ENCODE measurements at regions not wholly inside any gene's neighbourhood (a gene's known extent, or its start where the extent isn't known, plus 50 kb on each side); places are given as distances from the start of the nearest gene placed in this dataset.

DNA sequence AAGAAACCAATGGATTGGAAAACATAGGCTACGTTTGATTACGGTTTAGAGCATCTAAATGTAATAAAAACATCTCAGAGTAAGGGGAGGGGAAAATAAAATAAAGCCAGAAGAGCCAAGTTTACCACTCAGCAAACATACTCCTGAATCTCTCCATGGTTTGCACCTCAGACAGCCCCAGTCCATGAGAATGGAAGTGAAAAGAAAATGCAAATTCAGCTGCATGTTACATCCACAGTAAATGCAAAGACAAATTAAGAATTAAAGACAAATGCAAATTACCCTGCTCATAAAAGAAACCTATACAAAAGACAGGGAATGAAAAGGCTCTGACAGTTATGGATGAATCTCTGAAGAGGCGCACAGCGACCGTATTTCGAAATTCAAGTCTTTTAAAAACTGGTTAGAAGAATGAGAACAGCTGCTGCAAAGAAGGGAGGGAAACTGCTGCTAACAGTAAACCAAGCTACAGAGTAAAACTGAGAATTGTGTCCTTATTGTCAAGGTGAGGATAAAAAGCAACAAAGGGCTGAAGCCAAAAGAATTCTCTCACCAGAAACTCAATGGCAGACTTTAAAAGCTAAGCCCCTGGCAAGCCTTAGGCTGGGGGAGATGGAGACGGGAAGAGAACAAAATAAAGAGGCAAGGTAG is 197.9 kb upstream of the ACVR2A start:
- no peak for DNase-seq

DNA sequence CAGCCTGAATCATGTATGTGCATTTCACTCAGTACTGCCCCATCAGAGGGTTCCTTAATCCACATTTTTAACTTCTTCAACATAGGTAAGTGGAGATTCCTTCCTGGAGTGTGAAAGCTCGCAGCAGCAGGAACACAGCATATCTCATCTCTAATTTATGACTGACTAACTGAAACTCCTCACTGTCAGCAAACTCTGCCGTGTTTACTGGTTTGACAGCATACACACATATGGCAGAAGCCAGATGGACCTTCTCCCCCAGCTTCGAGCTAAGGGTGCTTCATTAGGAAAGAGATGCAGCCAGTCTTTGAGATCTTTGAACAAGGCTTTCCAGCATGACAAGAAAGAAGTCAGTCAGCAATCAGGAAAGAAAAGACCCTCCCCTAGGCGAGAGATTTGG is 200.3 kb upstream of the ACVR2A start:
- no peak for DNase-seq

DNA sequence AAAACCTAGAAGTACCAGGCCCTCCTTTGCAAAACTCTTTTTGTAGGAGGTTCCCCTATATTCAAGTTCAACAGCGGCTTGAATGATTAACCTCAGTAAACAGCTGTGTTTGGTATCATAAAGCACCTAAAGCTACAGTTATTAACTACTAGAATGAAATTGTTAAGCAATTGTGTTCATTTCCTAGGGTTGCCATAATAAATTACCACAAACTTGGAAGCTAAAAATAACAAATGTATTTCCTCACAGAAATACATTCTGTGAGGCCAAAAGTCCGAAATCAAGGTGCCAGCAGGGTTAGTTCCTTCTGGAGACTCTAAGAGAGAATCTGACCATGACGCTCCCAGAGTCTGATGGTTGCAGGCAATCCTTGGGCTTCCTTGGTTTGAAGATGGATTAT is 202.1 kb upstream of the ACVR2A start:
- no peak for DNase-seq

DNA sequence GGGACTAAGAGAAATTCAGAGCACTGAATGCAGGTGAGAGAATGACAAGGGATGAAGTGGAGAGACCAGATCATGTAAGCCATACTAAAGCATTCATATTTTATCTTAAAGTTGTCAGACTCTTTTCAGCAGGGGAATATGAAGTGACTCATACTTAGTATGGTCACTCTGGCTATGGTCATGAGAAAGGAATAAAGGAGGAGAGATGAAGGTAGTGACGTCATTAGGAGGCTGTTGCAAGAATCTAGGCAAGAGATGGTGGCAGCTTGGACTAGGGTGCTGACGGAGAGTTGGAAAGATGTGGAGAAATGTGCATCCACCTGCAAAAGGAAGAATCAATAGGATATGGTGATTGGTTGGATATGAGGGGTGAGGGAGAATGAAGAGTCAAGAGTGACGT is 203.2 kb upstream of the ACVR2A start:
- DNase-seq: no peak

DNA sequence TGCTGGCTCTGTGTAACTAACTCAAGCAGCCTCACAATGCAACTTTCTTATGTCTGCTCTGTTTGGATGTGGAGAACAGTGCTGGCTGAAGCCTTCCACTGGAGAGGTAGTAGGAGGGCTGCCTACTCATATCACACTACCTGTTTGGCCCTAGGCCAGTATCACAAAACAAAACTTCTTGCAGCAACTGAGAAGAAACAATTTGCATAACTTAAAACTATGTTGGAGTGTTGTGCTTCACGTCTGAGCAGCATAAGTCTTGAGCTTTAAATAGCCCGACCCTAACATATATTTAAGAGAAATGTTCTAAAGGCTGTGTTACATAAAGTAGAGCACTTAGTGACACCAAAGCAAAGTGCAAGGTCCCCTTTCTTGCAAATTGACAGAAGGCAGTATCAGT is 204.9 kb upstream of the ACVR2A start:
- DNase-seq: no peak

DNA sequence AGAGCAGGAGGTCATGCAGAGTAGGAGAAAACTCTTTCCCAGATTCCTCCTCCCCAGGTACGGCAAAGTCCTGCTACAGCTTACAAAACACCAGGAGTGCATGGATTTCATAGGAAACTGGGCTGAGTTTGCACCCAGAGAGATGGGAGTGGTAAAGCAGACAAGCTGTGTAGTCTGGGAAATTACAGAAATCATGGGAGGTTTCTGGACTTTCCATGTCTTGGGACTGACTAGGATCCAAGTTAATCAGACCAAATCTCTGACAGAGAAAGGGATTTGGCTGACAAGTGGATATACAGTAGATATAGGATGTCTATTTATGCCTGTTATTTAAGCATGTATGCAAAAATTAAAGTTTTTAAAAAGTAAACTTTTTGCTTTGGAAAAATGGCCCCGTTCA is 205.4 kb upstream of the ACVR2A start:
- DNase-seq: no peak

DNA sequence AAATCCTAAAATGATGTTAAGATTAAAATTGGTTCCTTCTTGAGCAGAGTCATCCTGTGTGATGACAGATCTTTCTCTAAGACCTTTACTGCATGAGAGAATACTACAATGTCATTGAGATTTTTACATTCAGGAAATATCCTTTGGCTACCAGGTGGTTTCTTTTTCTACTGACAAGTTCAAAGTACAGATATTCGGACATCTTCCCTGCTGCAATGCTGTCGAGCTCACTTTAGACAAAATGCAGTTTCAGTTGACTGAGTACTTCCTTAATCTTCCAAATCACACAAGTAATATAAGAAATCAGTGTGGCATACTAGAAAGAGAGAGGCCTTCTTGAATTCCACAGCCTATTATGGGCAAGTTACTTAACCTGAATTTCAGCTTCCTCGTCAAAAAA is 207.9 kb upstream of the ACVR2A start:
- no peak for DNase-seq

DNA sequence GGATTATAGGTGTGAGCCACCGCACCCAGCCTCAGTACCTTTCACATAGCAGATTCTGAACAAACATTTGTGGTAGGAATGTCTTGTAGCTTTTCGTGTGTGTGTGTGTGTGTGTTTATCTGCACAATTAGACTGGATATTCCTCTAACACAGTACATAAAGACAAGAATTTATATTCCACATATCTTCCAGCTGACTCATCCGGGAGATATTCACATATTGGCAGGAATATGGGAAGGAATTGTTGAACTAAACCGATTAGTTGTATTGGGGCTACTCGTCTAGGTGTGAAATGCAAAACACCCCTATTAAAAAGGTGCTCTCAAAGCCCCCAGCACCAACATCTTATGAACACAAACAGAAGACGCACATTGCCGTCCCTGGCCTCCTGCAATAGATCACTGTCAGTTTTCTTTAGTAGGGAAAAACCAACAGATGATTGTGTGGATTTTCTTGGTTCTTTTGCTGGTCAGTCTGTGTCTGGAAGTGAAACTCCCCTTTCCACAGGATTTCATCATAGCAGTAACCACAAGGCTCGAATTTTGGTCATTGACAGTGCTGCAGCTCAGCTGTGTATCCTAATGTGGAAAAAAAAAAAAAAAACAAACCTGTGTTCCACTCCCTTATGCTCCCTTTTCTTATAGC is 208.5 kb upstream of the ACVR2A start:
- DNase-seq: no peak

DNA sequence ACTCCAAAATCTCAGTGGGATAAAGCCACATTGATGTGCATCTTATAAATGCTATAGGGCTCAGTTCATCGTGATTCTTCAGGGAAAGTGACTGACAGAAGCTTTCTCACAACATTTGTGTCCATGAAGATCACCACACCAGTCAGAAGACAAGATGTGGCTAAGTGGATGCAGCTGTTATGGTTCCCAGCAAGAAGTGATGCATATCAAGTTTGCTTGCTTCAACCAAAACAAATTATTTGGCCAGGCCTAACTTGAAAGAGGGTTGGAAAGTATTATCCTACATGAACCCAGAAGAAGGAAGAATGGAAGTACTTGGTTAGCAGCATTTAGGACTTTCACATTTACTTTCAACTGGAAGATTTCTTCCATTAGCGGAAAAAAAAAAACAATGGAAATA is 210.0 kb upstream of the ACVR2A start:
- no peak for DNase-seq

DNA sequence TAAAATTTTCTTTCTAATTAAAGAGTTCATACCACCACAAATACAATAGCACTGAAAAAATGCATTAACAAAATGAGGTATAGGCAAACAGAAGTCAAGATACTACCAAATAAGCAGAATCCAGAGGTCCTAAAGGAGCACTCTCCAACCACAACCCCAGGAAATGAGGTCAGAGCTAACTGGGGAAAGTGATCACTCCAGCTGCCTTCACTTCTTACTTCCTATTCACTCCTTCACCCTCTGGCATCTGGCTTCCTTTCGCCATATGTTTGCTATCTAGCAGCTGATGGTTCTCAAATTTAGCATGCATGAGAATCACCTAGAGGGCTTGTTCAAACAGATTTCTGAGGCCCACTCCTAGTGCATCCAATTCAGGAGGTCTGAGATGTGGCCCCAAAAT is 212.6 kb upstream of the ACVR2A start:
- no peak for DNase-seq

DNA sequence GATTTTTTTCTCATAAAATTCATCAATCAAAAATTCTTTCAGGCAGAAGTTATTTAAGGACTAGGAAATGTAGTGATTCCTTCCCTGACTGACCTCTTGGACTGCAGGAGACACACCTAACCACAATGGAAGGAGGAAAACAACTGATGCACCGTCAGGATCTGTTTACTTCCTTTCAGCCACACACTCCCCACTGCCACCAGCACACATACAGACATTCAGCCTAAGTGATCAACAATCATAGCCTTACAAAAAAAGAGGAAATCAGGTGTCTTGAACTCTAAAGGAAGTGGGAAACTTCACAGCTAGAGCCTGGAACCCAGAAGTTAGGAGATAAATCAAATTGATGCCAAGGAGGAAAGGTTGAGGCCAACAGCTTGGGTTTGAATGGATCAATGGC is 213.5 kb upstream of the ACVR2A start:
- DNase-seq: no peak

DNA sequence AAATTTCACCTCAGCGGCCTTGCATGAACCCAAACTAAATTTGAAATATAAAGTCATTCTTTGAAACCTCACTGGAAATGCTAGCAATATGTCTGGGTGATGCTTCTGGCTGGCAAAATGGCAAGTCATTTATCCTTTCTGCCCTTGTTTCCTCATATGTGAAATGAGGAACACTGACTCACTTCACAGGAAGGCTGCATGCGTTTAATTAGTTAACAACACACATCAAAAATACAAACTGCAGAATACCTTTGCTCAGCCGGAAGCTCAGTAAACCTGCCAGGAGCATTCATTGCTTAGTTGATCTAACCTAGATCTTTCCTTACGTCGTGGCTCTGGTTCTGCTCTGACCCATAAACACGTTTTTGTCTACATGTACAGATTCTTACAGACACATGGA is 214.2 kb upstream of the ACVR2A start:
- no peak for DNase-seq

DNA sequence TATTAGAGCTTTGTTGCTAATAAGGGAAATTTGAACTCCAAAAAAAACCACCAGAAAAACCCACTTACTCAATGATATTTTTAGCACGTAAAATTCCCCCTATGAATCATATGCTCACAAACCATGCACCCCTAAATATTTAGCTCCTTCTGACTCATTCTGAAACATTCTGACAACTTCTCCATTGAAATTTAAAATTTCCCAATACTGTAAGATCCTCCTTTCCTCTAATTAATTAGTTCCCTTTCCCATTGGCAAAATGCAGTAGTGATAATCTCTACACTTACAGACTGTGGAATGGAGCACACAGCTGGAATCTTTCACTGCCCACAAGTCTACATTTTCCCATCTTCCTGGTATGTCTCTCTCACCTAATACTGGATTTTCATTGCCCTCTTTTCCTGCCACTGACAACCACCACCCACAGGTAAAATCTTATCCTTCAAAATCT is 215.8 kb upstream of the ACVR2A start:
- no peak for DNase-seq

DNA sequence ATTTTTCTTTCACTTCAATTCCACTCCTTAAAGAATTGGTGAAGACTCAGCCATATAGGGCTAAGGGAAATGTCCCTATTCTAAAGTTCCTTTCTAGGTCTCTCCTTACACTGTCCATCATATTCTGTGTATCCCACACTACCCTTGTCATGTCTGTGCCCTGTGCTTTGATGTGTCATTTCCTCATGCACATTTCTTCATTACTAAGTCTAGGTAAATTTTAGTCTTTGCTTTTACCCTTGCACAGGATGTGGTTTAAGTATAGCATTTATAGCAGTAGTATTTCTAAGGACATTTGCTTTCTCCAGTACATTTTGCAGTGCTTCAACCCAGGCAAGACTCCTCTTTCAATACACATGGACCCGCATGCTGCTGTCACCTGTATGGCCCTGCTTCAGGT is 221.5 kb upstream of the ACVR2A start:
- no peak for DNase-seq

DNA sequence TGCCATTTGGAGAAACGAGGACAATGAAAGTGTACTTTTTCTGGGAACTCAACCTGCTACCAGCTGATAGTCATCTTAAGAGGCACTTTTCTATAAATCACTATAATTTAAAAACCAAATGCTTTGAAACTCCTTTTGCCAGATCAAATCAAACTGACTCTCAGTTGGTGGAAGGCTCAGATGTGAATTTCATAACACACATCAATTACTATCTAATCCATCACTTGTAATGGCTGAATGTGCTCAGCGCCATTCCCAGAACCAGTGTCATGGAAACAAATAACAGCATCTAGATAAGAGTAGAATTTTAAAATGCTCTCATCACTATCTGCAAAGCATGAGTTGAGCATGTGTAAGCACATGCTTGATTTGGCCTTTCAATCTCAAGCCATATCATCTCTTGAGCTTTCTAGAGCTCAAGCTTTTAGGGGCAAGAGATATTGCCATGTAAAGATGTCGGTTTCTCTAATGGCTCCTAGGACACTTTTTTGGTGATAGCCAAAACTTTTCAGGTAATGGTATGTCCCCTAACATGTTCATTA is 223.1 kb upstream of the ACVR2A start:
- no peak for DNase-seq

DNA sequence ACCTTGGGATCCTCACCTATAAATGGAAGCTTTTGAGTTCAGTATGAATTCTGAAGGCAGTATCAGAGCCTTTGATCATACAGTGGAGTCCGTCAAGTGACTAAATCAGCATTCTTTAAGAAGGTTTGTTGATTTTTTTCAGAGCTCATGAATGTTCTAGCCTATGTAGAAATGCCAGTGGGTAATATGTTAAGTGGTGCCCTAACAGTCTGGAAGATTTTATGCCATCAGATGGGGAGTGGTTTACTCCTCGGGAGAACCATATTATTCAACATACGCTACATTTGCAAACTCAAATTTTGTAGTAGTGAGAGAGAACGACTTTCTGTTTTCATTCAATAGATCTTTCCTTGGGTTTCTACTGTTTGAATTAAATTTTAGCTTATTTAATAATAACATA is 225.0 kb upstream of the ACVR2A start:
- no peak for DNase-seq

DNA sequence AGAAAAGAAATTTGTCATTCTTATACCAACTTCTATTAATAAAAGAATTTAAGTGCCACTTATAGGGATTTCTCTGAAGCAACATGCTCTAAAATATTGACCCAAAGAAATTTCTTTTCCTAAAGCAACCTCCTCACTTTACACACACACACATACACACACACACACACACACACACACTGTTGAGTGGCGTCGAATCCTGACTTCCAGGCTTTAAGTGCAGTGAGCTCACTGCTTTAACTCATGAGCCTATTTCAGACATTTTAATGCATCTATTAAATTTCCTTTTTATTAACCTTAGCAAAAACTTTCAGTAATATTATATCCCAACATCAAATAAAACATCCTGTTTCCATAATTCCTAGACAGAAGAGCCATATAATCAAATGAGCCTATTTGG is 229.1 kb upstream of the ACVR2A start:
- no peak for DNase-seq

DNA sequence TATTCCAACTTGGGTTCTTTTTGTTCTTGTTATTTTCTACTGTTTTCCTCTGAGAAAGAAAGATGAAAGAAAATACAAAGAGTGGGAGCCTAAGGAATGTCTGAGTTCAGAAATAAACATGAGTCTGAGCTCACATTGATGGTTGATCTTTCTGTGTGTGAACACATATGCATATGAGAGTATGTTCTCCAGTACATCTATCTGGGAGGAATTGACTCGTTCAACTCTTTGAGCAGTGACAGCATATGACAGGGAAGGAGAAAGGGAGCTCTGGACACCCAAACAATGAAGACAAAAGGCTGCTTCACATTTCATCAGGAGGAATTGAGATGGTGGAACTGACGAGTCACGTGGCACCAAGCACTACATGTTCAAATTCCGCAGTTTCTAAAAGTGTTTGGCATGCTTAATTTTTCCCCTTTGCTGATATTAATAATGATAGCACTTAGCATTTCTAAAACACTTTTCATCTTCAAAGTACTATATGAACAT is 229.8 kb upstream of the ACVR2A start:
- DNase-seq: no peak

DNA sequence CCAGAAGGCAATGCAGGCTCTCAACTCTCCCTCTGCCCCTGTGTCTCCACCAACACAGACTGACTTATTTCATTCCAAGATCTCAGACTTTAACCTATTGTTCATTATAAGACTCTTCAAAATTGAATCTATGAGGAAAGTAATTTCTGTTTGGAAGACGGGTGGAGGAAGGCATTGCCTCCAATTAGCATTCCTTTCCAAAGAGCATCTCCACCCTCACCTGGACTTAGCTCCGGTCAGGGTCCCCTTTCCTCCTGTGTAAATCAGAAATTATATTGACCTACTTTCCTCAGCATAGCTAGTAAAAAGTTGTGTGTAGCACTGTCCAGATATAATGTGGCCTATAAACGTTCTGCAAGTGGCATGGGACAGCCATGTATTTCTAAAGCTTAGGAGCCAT is 230.4 kb upstream of the ACVR2A start:
- no peak for DNase-seq

DNA sequence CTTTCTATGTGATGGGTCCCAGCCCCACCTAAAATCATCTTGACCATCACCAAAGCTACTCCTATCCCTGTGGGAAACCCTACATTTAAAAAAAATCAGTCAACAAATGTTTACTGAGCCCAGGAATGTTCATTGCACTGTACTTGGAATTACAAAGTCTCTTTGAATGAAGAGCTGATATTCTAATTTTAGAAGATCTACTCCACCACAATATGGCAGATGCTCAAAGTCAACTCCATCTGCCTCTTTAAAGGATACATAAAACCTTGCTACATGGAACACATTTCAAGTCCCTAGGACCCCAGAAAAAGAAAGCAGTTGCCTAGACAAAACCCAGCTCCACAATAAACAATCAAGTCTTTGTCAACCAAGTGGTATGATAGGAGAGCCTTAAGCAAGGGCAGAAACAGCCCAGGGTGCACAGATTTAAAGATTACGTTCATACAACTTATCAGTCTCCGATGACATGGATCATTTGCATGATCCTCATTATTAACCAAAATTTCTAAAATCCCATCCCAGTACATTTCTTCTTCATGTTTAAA is 234.3 kb upstream of the ACVR2A start:
- no peak for DNase-seq

DNA sequence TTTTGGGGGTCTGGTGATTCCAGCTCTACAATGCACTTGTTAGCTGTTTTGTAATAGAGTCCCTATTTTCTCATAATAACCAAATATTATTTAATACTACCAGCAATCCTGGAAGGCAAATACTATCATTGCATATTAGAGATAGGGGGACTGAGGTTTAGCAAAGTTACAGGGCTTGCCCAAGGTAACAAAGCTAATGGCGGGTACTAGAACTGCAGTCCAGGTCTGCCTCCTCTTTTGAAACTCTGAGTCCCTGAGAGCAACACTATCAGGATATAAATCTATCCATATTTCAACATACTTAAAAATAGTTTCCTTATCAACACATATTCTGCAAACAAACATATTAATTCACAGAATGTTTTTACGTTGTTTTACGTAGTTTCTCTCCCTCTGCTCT is 235.5 kb upstream of the ACVR2A start:
- no peak for DNase-seq

DNA sequence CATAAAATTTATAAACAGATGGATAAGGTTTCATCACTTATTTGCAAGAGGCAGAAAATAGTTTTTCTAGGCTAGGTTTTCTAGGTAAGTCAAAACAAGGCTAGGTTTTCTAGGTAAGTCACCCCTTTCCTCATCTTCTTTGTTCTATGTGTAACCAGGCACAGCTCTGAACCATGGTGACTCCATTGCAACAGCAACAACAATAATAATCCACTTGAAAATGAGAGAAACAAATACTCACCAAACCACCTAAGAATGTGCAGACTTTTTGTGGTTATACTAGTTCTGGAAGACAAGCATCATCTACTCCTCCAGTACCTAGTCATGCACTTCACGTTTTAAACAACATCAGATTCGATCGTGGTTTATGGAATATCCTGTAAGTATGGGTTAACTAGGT is 237.4 kb upstream of the ACVR2A start:
- no peak for DNase-seq

DNA sequence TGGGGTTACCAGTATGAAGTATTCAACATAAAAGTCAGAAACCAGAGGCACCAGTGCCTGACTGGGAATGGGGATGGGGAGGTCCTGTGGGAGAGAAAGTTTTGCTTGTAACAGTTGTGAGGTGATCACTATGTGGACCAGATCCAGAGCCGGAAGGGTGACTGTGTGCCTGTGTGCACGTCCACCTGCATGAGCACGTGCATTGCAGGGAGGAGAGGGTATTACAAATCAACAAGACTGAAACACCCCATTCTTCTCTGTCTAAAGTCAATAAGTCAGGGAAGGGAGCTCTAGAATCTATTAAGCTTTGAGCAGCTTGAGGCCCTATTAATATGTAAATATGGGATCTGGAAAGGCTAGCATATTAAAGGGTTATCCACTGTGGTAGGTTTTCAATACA is 241.0 kb upstream of the ACVR2A start:
- no peak for DNase-seq

DNA sequence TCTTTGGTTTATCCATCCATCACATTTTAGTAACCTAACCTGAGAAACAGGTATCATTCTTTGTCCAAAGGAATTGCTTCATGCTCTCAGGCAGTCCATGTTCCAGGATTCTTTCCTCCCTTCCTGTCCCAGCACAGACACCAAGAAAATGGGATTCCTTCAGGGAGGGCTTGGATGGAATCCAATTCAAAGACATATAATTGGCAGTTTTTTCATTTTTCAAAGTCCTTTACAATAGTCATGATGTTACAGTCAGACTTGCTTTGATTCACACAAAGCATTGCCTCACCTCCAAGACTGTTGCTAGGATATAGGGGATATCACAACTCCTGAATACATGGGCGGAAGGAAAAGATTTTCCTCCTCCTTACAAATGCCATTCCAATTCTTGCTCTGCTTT is 241.4 kb upstream of the ACVR2A start:
- no peak for DNase-seq

Data from GOT3 (cell line).